ENCODE measurements at regions not wholly inside any gene's neighbourhood (a gene's known extent, or its start where the extent isn't known, plus 50 kb on each side); places are given as distances from the start of the nearest gene placed in this dataset.

GRCh38 chr6:100163035-100163434 lies 169.0 kb upstream of the MCHR2 start:
- Histone ChIP-seq H3K79me2 (ENCODE audit: control insufficient read depth, insufficient read depth, low read length) (no peaks in the 10 kb centered on the region), H2AFZ (ENCODE audit: control insufficient read depth, low read depth, low read length) (no peak overlapping the region), H3K4me3 (no peak overlapping the region), H3K4me2 (ENCODE audit: control insufficient read depth, insufficient read depth) (no peak overlapping the region), H3K9me3 (replicated peaks; ENCODE audit: control insufficient read depth, insufficient read depth, low read length) (no peaks in the 10 kb centered on the region), H3K9ac (ENCODE audit: control insufficient read depth, insufficient read depth, low read length) (no peak overlapping the region), H3K36me3 (ENCODE audit: control insufficient read depth in 2 of 2, insufficient read depth in 2 of 2, low read length in 1 of 2) (no peaks in the 10 kb centered on the region), H3K4me1 (ENCODE audit: control insufficient read depth, insufficient read depth, low read length) (no peaks in the 10 kb centered on the region), H4K20me1 (ENCODE audit: control insufficient read depth, insufficient read depth) (no peaks in the 10 kb centered on the region), H3K27ac (ENCODE audit: control insufficient read depth, insufficient read depth) (no peak overlapping the region), H3K27me3 (replicated peaks in 1 of 2; ENCODE audit: control insufficient read depth in 2 of 2, insufficient read depth in 2 of 2, low read length in 1 of 2) (peaks cover 0 to 2% of the 10 kb centered on the region in 2 experiments; a peak in 2 of 4 replicates)
- ChIA-PET SMC1A (ENCODE audit: uncharacterized antibody, unreplicated experiment) (interaction anchor here (0.7 to 1.7 kb wide), 3 partner anchors 9 to 180 kb away, joined by 3 to 4 read pairs (median 3); no protein-coding TSS in a partner anchor), RAD21 (ENCODE audit: unreplicated experiment) (no interaction called here), POLR2A (no interaction called here), CTCF (interaction anchor here (1.0 to 1.3 kb wide), 3 partner anchors 9 to 47 kb away, joined by 3 to 5 read pairs (median 3); no protein-coding TSS in a partner anchor)
- TF ChIP-seq HDGF (IDR thresholded peaks at IDR 0.05) (no peak), LARP7 (IDR thresholded peaks at IDR 0.05) (no peak), E4F1 (IDR thresholded peaks at IDR 0.05; ENCODE audit: borderline replicate concordance, partially characterized antibody) (no peak), ZBTB40 (IDR thresholded peaks at IDR 0.05; ENCODE audit: borderline replicate concordance) (no peak), CBFB (IDR thresholded peaks at IDR 0.05; ENCODE audit: low read depth) (no peak), GATAD2B (conservative IDR thresholded peaks at IDR 0.05; ENCODE audit: low read depth) (no peak), ZNF207 (IDR thresholded peaks at IDR 0.05; ENCODE audit: borderline replicate concordance) (no peak), TBL1XR1 (IDR thresholded peaks at IDR 0.05; ENCODE audit: low read depth, low read length) (no peak), EED (IDR thresholded peaks at IDR 0.05; ENCODE audit: low read depth) (no peak), KLF5 (IDR thresholded peaks at IDR 0.05; ENCODE audit: partially characterized antibody) (no peak), EP300 (IDR thresholded peaks at IDR 0.05; ENCODE audit: borderline replicate concordance in 1 of 2, control insufficient read depth in 1 of 2, low read depth in 2 of 2, low read length in 2 of 2) (no peak)
- no peak for ATAC-seq
- in situ Hi-C loops (cut with MboI) (no loop called here), intact Hi-C loops (cut with micrococcal nuclease; ENCODE audit: unreplicated experiment) (no loop called here)
- no peak for FAIRE-seq
- 23% methylated on average over 5 of the region's 5 CpGs for WGBS (ENCODE audit: insufficient coverage, insufficient replicate concordance, low lambda C conversion rate, missing lambda C conversion rate)
- BruUV-seq (replicated peaks): no TSS peak
- no peak for DNase-seq (ENCODE audit: low read depth, low spot score)

Data from GM12878 (cell line).